PC-3 (cell line): ENCODE measurements at regions not wholly inside any gene's neighbourhood (a gene's known extent, or its start where the extent isn't known, plus 50 kb on each side); places are given as distances from the start of the nearest gene placed in this dataset.

Experiments
- ATAC-seq: fragments of 200-7000 bp; cut with Tn5 transposase; 2 replicates; pipeline ENCODE4 v1.9.1; 2020; ENCODE audit warnings: mild to moderate bottlenecking, moderate library complexity
- BruUV-seq: library from RNA; stranded (reverse); fragments of 400-500 nt; replicated peaks from 2 replicates; lab custom pipeline; 2021; lab: Mats Ljungman, UMichigan
- CTCF ChIA-PET: fragments of 300-600 bp; sonication (Branson Sonifier 250); formaldehyde crosslinking; loops from one replicate; lab custom pipeline; 2022; ENCODE audit warnings: antibody characterized with exemption; lab: Charles Lee
- POLR2A ChIA-PET: fragments of 300-600 bp; sonication (Branson Sonifier 250); formaldehyde crosslinking; loops from one replicate; lab custom pipeline; 2022; ENCODE audit warnings: antibody characterized with exemption; ENCODE audit not compliant: unreplicated experiment; lab: Charles Lee
- DNase-seq: peaks from one replicate; pipeline ENCODE4 v3.0.0-alpha.2; 2015
- H2AFZ ChIP-seq: fragments of 300-600 bp; sonication (generic); 2 replicates; pipeline ENCODE4 v1.6.0; 2016; ENCODE audit warnings: antibody characterized with exemption, low read length
- H3F3A ChIP-seq: fragments of 300-600 bp; sonication (generic); one replicate; pipeline ENCODE4 v1.6.0; 2017; ENCODE audit warnings: antibody characterized with exemption, low read length, control low read depth, mild to moderate bottlenecking; ENCODE audit not compliant: unreplicated experiment
- H3K27ac ChIP-seq: fragments of 300-600 bp; sonication (generic); 2 replicates; pipeline ENCODE4 v1.5.1; 2016; ENCODE audit warnings: mild to moderate bottlenecking, low read length
- H3K27me3 ChIP-seq: fragments of 300-600 bp; sonication (generic); 2 replicates; pipeline ENCODE4 v1.6.1; 2016; ENCODE audit warnings: low read length, mixed read lengths
- H3K36me3 ChIP-seq: fragments of 300-600 bp; sonication (generic); 2 replicates; pipeline ENCODE4 v1.6.1; 2016; ENCODE audit warnings: low read depth, mixed run types, low read length, mixed read lengths
- H3K4me1 ChIP-seq: fragments of 300-600 bp; sonication (generic); 2 replicates; pipeline ENCODE4 v1.5.1; 2016; ENCODE audit warnings: low read length; ENCODE audit not compliant: insufficient read depth
- H3K4me2 ChIP-seq: fragments of 300-600 bp; sonication (generic); 2 replicates; pipeline ENCODE4 v1.6.0; 2016; ENCODE audit warnings: low read length
- H3K4me3 ChIP-seq: fragments of 300-600 bp; sonication (generic); 2 replicates; pipeline ENCODE4 v1.5.1; 2016; ENCODE audit warnings: mild to moderate bottlenecking, low read length, mixed read lengths
- H3K79me2 ChIP-seq: fragments of 300-600 bp; sonication (generic); 2 replicates; pipeline ENCODE4 v1.6.1; 2017; ENCODE audit warnings: low read length, mixed read lengths
- H3K9ac ChIP-seq: fragments of 300-600 bp; sonication (generic); 2 replicates; pipeline ENCODE4 v1.6.0; 2016; ENCODE audit warnings: mild to moderate bottlenecking, low read length
- H3K9me2 ChIP-seq: fragments of 300-600 bp; sonication (generic); replicated peaks from 2 replicates; pipeline ENCODE4 v1.6.1; 2016; ENCODE audit warnings: mixed run types, low read length, mixed read lengths
- H3K9me3 ChIP-seq: fragments of 300-600 bp; sonication (generic); 2 replicates; pipeline ENCODE4 v1.6.1; 2016; ENCODE audit warnings: low read length, mixed read lengths
- H4K20me1 ChIP-seq: fragments of 300-600 bp; sonication (generic); 2 replicates; pipeline ENCODE4 v1.6.1; 2016; ENCODE audit warnings: low read length, mixed read lengths
- EZH2 ChIP-seq: fragments of 300-600 bp; sonication (generic); IDR thresholded peaks from one replicate; pipeline ENCODE4 v1.6.1; 2017; ENCODE audit warnings: antibody characterized with exemption, mild to moderate bottlenecking, low read length; ENCODE audit not compliant: unreplicated experiment
- EZH2phosphoT487 ChIP-seq: fragments of 300-600 bp; sonication (generic); IDR thresholded peaks from 2 replicates; pipeline ENCODE4 v1.6.1; 2018; ENCODE audit warnings: mild to moderate bottlenecking, antibody characterized with exemption, low read length, borderline replicate concordance
- intact Hi-C: fragments of 100-400 bp; cut with micrococcal nuclease; formaldehyde crosslinking; loops from 2 replicates; pipeline ENCODE4 v1.9.0; 2023
- TF ChIP-seq, protein P1 (sequence below): fragments of 300-600 bp; sonication (generic); conservative IDR thresholded peaks from 2 replicates; pipeline ENCODE4 v1.5.1; 2017; ENCODE audit warnings: antibody characterized with exemption, low read depth, mild to moderate bottlenecking, low read length

DNA sequence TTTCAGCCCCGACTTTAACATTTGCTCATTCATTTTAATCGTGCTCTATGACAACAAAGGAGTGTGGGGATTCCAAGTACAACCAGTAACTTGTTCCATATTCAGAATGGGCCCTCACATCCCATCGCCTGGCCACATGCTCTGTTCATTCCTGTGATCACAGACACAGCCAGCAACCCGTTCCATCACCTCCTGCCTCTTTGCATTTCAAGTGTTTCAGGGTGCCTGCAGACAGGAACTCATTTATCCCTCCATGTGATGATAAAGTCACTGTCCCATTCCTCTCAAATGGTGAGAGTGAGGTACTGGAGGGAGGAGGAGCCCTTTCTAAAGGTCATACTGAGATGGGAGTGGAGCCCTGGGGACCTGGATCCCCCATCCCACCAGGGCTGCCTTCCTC lies 571.1 kb downstream of the MAT2B start:
- H3K36me3 ChIP-seq, result no peaks in the 10 kb centered on the region
- no peaks in the 10 kb centered on the region for H3K4me1 ChIP-seq
- H3K9me3 ChIP-seq, result no peaks in the 10 kb centered on the region
- H3K9me2 ChIP-seq, result no peaks in the 10 kb centered on the region
- no peaks in the 10 kb centered on the region for H3K79me2 ChIP-seq
- intact Hi-C loops, result no loop called here
- H4K20me1 ChIP-seq, result no peaks in the 10 kb centered on the region
- CTCF ChIA-PET, result no interaction called here
- no peak overlapping the region for H3K4me2 ChIP-seq
- H3K27me3 ChIP-seq, result no peaks in the 10 kb centered on the region
- no peak overlapping the region for H3K4me3 ChIP-seq
- no TSS peak for BruUV-seq
- POLR2A ChIA-PET, result no interaction called here
- H3K9ac ChIP-seq, result no peak overlapping the region
- DNase-seq (no peak), ATAC-seq (no peak)
- TF ChIP-seq, protein P1, sequence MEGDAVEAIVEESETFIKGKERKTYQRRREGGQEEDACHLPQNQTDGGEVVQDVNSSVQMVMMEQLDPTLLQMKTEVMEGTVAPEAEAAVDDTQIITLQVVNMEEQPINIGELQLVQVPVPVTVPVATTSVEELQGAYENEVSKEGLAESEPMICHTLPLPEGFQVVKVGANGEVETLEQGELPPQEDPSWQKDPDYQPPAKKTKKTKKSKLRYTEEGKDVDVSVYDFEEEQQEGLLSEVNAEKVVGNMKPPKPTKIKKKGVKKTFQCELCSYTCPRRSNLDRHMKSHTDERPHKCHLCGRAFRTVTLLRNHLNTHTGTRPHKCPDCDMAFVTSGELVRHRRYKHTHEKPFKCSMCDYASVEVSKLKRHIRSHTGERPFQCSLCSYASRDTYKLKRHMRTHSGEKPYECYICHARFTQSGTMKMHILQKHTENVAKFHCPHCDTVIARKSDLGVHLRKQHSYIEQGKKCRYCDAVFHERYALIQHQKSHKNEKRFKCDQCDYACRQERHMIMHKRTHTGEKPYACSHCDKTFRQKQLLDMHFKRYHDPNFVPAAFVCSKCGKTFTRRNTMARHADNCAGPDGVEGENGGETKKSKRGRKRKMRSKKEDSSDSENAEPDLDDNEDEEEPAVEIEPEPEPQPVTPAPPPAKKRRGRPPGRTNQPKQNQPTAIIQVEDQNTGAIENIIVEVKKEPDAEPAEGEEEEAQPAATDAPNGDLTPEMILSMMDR, result no peak
- TF ChIP-seq EZH2, result no peak
- TF ChIP-seq EZH2phosphoT487, result no peak
- no peak overlapping the region for H3K27ac ChIP-seq
- H2AFZ ChIP-seq, result no peak overlapping the region
- H3F3A ChIP-seq, result no peaks in the 10 kb centered on the region

DNA sequence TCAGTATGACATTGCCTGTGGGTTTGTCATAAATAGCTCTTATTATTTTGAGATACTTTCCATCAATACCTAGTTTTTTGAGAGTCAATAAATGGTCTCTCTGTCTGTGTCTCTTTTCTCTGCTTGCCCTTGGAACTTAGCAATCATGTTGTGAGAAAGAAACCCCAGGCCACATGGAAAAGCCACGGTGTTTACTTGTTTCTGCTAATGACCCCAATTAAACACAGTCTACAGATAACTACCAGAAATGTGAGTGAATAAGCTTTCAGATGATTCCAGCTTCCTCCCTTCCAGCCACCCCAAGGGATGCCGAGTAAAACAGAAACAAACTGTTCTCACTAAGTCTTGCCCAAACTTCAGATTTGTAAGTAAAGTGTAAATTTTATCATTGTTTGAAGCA lies 584.9 kb downstream of the MAT2B start:
- Histone ChIP-seq H3K9ac (no peak overlapping the region), H3K79me2 (no peaks in the 10 kb centered on the region), H3F3A (no peaks in the 10 kb centered on the region), H3K27ac (no peak overlapping the region), H3K9me2 (no peaks in the 10 kb centered on the region), H2AFZ (no peak overlapping the region), H4K20me1 (no peaks in the 10 kb centered on the region), H3K36me3 (no peaks in the 10 kb centered on the region), H3K4me2 (no peak overlapping the region), H3K4me1 (no peaks in the 10 kb centered on the region), H3K4me3 (no peak overlapping the region), H3K27me3 (no peaks in the 10 kb centered on the region), H3K9me3 (no peaks in the 10 kb centered on the region)
- no TSS peak for BruUV-seq
- POLR2A ChIA-PET, result no interaction called here
- CTCF ChIA-PET, result no interaction called here
- intact Hi-C loops, result no loop called here
- DNase-seq (no peak), ATAC-seq (no peak)
- TF ChIP-seq, protein P1, result no peak
- TF ChIP-seq EZH2 (no peak), EZH2phosphoT487 (no peak)

DNA sequence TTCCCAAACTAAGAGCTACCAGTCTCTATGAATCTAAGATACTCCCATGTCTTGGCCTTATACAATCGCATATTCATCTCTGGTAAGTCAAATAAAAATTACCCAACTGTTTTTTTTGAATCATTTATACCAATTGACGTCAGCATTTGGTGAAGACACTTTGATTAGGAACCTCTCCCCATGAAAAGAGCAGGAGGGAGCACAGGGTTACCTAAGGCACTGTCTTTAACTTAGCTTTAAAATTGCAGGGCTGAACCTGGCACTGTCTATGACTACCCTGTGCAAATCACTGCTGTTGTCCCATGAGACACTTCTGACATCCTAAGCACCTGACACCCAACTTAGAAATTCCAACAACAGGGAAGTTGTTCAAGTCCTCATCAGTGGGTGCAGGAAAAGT lies 586.4 kb downstream of the MAT2B start:
- Histone ChIP-seq H3K27ac (no peak overlapping the region), H4K20me1 (no peaks in the 10 kb centered on the region), H3K4me3 (no peak overlapping the region), H3F3A (no peaks in the 10 kb centered on the region), H3K9ac (no peak overlapping the region), H3K4me1 (no peaks in the 10 kb centered on the region), H3K9me3 (no peaks in the 10 kb centered on the region), H3K27me3 (no peaks in the 10 kb centered on the region), H2AFZ (no peak overlapping the region), H3K36me3 (no peaks in the 10 kb centered on the region), H3K9me2 (no peaks in the 10 kb centered on the region), H3K4me2 (no peak overlapping the region), H3K79me2 (no peaks in the 10 kb centered on the region)
- ChIA-PET POLR2A (no interaction called here), CTCF (no interaction called here)
- no TSS peak for BruUV-seq
- DNase-seq (no peak), ATAC-seq (no peak)
- intact Hi-C loops, result no loop called here
- TF ChIP-seq EZH2, result no peak
- TF ChIP-seq, protein P1, result no peak
- TF ChIP-seq EZH2phosphoT487, result no peak
